HEK293T (cell line): ENCODE measurements at regions not wholly inside any gene's neighbourhood (a gene's known extent, or its start where the extent isn't known, plus 50 kb on each side); places are given as distances from the start of the nearest gene placed in this dataset.

ENCODE experiments used
- FOXM1 ChIP-seq: fragments of 450-650 bp; IDR thresholded peaks from 2 replicates; pipeline ENCODE4 v1.6.1; 2017; ENCODE audit warnings: mild to moderate bottlenecking, borderline replicate concordance
- L3MBTL2 ChIP-seq: fragments of 450-650 bp; conservative IDR thresholded peaks from 2 replicates; pipeline ENCODE4 v1.6.1; 2016; ENCODE audit warnings: mild to moderate bottlenecking
- SP1 ChIP-seq: fragments of 450-650 bp; IDR thresholded peaks from 2 replicates; pipeline ENCODE4 v1.6.1; 2017
- SUZ12 ChIP-seq: fragments of 450-650 bp; IDR thresholded peaks from 2 replicates; pipeline ENCODE4 v1.6.1; 2016; ENCODE audit warnings: mild to moderate bottlenecking
- TARDBP ChIP-seq: fragments of 450-650 bp; IDR thresholded peaks from 2 replicates; pipeline ENCODE4 v1.6.1; 2016

DNA sequence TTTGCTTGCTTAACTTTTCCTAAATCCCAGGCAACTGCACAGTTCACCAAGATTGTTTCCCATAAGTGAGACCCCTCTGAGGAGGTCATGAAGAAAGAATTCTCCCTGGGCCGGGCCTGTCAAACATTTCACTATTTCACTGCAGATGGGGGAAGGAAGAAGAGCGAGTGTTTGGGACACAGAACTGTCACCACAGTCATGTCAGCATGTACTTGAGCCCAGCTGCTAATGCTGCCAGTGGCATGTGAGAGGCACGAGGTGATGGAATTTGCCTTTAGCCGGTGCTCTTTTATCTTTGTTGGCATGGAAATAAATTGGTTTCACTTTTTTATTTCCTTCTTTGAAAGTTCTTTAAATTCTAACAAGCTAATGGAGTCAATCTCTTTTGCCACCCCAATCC lies 277.9 kb upstream of the GADL1 start:
- no peak for TF ChIP-seq TARDBP
- no peak for TF ChIP-seq L3MBTL2
- TF ChIP-seq SP1: no peak
- no peak for TF ChIP-seq SUZ12
- no peak for TF ChIP-seq FOXM1
